Parathyroid adenoma (tissue), 2 donors: ENCODE measurements at regions not wholly inside any gene's neighbourhood (a gene's known extent, or its start where the extent isn't known, plus 50 kb on each side); places are given as distances from the start of the nearest gene placed in this dataset.

Experiments used
- H2AFZ ChIP-seq: fragments of 300-600 bp; sonication (generic); one replicate; pipeline ENCODE4 v1.7.0; 2017; ENCODE audit warnings: antibody characterized with exemption, mild to moderate bottlenecking
- H3K27ac ChIP-seq: fragments of 300-600 bp; sonication (generic); one replicate; pipeline ENCODE4 v1.7.0; 2017
- H3K27me3 ChIP-seq: fragments of 300-600 bp; sonication (generic); one replicate; pipeline ENCODE4 v1.7.0; 2017; ENCODE audit warnings: low read length; ENCODE audit not compliant: control insufficient read depth, insufficient read depth
- H3K36me3 ChIP-seq: fragments of 300-600 bp; sonication (generic); one replicate; pipeline ENCODE4 v1.7.0; 2017; ENCODE audit warnings: low read length; ENCODE audit not compliant: control insufficient read depth, insufficient read depth
- H3K4me1 ChIP-seq: fragments of 300-600 bp; sonication (generic); one replicate; pipeline ENCODE4 v1.7.0; 2017; ENCODE audit warnings: control low read depth
- H3K4me2 ChIP-seq: fragments of 300-600 bp; sonication (generic); one replicate; pipeline ENCODE4 v1.7.0; 2017; ENCODE audit warnings: low read length
- H3K4me3 ChIP-seq: fragments of 300-600 bp; sonication (generic); one replicate; pipeline ENCODE4 v1.7.0; 2017; ENCODE audit warnings: low read depth, low read length
- H3K79me2 ChIP-seq: fragments of 300-600 bp; sonication (generic); one replicate; pipeline ENCODE4 v1.7.0; 2017; ENCODE audit warnings: control low read depth
- H3K9ac ChIP-seq: fragments of 300-600 bp; sonication (generic); one replicate; pipeline ENCODE4 v1.7.0; 2017; ENCODE audit warnings: mild to moderate bottlenecking
- H3K9me3 ChIP-seq: fragments of 300-600 bp; sonication (generic); one replicate; pipeline ENCODE4 v1.7.0; 2017; ENCODE audit warnings: low read length; ENCODE audit not compliant: control insufficient read depth
- TF ChIP-seq, protein P1 (sequence below): fragments of 300-600 bp; sonication (generic); IDR thresholded peaks from one replicate; pipeline ENCODE4 v1.7.0; 2017; ENCODE audit warnings: antibody characterized with exemption, mild to moderate bottlenecking
- donor health status: primary hyperparathyroidism.

DNA sequence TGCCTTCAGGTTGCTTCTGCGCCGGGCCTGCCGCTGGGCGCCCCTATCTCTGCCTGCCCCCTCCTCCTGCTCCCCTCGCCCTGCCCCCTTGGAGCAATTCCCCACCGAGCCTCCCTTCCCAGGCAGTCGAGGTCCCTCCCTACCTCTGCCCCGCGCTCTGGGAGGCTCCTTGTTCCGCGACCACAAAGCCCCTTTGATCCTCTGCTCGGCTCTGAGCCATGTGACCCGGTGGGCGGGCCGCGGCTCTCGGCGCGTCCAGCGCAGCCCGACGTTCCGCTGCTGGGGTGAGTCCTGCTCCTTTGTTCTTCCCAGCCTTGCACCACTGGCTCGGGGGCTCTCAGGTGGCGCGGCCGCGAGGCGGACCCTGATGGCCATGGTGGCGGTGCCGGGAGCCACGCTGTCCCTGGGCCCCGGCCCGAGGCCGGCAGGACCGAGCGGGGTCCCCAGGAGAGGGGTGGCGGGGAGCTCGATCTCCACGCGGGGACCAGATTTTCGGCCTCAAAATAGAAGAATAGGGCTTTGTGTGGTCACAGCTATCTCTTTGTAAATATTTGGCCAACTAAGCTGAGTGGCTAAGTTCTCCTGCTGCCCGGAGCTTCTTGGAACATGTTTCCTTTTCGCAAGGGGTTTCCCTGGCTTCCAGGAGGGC lies 310.6 kb downstream of the SEC14L1 start:
- Histone ChIP-seq H3K4me1 (peaks cover 27% of the 10 kb centered on the region), H3K4me2 (peak overlapping the region; percentile 41), H3K79me2 (peaks cover 64% of the 10 kb centered on the region), H3K9ac (no peak overlapping the region), H3K27me3 (no peaks in the 10 kb centered on the region), H3K27ac (peak overlapping the region; percentile 16), H3K4me3 (peak overlapping the region; percentile 43), H3K36me3 (no peaks in the 10 kb centered on the region), H3K9me3 (no peaks in the 10 kb centered on the region), H2AFZ (no peak overlapping the region)
- TF ChIP-seq, protein P1, sequence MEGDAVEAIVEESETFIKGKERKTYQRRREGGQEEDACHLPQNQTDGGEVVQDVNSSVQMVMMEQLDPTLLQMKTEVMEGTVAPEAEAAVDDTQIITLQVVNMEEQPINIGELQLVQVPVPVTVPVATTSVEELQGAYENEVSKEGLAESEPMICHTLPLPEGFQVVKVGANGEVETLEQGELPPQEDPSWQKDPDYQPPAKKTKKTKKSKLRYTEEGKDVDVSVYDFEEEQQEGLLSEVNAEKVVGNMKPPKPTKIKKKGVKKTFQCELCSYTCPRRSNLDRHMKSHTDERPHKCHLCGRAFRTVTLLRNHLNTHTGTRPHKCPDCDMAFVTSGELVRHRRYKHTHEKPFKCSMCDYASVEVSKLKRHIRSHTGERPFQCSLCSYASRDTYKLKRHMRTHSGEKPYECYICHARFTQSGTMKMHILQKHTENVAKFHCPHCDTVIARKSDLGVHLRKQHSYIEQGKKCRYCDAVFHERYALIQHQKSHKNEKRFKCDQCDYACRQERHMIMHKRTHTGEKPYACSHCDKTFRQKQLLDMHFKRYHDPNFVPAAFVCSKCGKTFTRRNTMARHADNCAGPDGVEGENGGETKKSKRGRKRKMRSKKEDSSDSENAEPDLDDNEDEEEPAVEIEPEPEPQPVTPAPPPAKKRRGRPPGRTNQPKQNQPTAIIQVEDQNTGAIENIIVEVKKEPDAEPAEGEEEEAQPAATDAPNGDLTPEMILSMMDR, result no peak

DNA sequence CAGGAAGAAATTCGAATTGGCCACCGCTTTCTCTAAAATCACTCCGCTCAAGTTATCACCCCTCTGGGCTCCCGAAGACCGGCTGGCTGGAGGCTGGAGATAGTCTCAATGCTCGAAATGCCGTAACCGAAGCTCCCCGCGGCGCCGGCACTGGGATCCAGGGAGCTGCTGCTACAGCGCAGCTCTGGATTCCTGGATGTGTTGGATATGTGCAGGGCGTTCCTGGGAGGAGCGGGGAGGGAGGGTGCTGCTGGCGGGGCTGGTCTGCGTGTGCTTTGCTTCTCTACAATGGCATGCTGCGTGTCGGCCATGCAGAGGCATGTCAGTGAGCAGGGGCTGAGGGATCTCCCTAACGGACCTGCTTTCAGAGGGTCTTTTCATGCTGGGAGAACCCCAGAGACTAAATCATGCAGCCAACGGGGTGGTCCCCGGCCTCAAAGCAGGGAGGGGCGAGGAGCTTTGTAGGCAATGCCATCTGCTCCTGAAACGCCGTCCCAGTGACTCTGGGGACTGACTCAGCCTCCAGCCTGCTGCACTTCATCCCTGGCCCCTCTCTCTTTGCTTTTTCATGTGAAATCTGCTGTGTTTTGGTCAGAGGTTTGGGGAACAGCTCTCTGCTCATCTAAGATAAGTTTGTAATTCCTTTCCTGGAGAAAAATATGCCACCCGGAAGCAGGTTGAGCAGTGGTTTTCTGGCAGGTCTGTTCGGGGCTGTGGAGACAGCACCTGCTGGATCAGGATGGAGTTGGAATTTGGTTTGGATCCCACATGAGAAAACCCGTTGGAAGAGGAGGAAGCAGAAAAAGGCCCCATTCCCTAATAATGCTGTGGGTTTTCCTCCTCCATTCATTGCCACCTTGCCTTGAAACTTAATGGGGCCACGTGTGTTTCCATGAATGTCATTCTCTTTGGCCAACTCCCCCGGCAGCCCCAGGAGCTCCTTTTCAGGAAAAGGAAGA lies 311.4 kb downstream of the SEC14L1 start:
- no peak overlapping the region for H2AFZ ChIP-seq
- H3K9ac ChIP-seq, result no peak overlapping the region
- H3K9me3 ChIP-seq, result no peaks in the 10 kb centered on the region
- no peaks in the 10 kb centered on the region for H3K36me3 ChIP-seq
- peak overlapping the region; percentile 43 for H3K4me3 ChIP-seq
- peak overlapping the region; percentile 16 for H3K27ac ChIP-seq
- peak overlapping the region; percentile 41 for H3K4me2 ChIP-seq
- H3K27me3 ChIP-seq, result no peaks in the 10 kb centered on the region
- peaks cover 20% of the 10 kb centered on the region for H3K4me1 ChIP-seq
- TF ChIP-seq, protein P1, result no peak
- peaks cover 67% of the 10 kb centered on the region for H3K79me2 ChIP-seq

DNA sequence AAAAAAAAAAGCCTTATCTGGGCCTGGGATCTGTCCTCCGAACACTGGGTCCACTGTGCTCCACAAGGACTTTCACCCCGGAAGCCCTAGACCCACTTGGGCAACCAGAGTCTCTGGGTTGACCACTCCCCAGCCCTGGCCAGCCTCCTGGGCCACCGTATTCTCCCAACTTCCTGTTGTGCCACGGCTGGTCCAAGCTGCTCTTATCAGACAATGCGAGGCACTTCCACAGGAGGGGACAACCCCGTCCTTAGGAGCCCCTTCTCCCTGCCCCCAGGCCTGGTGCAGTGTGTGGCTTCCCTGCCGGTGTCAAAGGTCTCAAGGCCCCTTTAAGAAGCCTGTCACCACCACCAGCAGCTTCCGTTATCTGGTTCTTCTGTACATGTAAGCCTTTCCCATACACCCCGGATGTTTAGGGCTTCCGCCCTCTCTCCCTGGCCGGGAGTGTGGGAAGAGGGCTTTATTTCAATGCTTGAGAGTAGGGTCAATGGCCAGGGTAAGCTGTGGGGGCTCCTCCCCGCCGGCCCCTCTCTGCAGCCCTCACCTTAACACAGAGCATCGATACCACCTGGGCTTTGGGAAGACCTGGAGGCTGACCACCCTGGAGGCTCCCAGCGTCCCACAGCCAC lies 313.0 kb downstream of the SEC14L1 start:
- no peaks in the 10 kb centered on the region for H3K36me3 ChIP-seq
- H3K9me3 ChIP-seq, result no peaks in the 10 kb centered on the region
- H3K79me2 ChIP-seq, result peaks cover 73% of the 10 kb centered on the region
- H3K27me3 ChIP-seq, result no peaks in the 10 kb centered on the region
- H3K4me3 ChIP-seq, result no peak overlapping the region
- H3K4me2 ChIP-seq, result no peak overlapping the region
- peaks cover 20% of the 10 kb centered on the region for H3K4me1 ChIP-seq
- H2AFZ ChIP-seq, result no peak overlapping the region
- TF ChIP-seq, protein P1, result no peak
- H3K9ac ChIP-seq, result no peak overlapping the region
- peak overlapping the region; percentile 16 for H3K27ac ChIP-seq

DNA sequence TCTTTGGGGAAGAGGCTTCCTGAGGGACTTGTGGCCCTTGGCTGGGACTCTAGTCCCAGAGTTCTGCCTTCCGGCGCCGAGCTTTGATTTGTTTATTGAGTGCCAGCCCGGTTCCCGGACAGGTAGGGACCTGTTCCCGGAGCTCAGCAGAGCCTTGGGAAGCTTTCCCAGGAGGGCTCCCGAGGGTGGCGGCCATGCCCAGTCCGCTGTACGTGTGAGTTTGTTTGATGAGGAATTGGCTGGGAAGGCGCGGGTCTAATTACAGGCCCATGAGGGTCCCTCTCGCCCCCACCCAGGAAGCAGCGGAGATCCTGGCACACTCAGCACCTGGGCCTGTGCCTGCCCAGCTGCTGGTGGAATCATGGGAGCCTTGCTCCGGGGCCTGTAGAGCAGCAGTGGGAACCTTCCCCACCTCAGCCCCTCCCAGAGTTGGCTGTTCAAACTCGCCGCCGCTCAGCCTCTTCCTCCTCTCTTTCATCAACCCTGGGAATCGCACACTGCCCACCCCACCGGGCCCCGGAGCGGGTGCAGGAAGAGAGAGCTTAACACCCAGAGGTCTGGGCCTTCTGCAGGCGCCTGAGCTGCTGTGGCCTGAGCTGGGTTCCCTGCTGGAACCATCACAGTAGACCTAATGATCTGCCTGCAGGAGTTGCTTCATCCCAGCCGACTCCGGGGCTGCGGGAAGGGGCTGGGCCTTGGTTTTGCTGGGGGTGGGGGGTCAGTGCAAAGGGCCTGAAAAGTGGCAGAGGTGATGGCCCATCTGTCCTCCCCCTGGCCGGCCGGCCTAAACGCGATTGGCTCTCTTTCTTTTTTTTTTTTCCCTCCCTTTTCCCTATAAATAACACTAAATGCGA lies 313.7 kb downstream of the SEC14L1 start:
- H3K9ac ChIP-seq, result no peak overlapping the region

More for the DNA sequence above, 313.7 kb downstream of the SEC14L1 start:
- H3K27ac ChIP-seq, result peak overlapping the region; percentile 16
- TF ChIP-seq, protein P1, result no peak
- H3K9me3 ChIP-seq, result no peaks in the 10 kb centered on the region
- H3K4me2 ChIP-seq, result no peak overlapping the region
- H3K79me2 ChIP-seq, result peaks cover 80% of the 10 kb centered on the region
- no peak overlapping the region for H2AFZ ChIP-seq
- H3K4me1 ChIP-seq, result peaks cover 15% of the 10 kb centered on the region
- no peak overlapping the region for H3K4me3 ChIP-seq
- H3K36me3 ChIP-seq, result no peaks in the 10 kb centered on the region
- H3K27me3 ChIP-seq, result no peaks in the 10 kb centered on the region
